HG02798 (cell line): ENCODE measurements at regions not wholly inside any gene's neighbourhood (a gene's known extent, or its start where the extent isn't known, plus 50 kb on each side); places are given as distances from the start of the nearest gene placed in this dataset.

Experiments used
- ATAC-seq: cut with Tn5 transposase; IDR thresholded peaks from one replicate; pipeline ENCODE4 v1.9.1; 2021; ENCODE audit warnings: mild to moderate bottlenecking; ENCODE audit not compliant: unreplicated experiment, poor library complexity

GRCh38 chr2:198327526-198327925 is 523.1 kb downstream of the PLCL1 start:
- no peak for ATAC-seq

GRCh38 chr2:198326431-198326830 is 522.0 kb downstream of the PLCL1 start:
- no peak for ATAC-seq

DNA sequence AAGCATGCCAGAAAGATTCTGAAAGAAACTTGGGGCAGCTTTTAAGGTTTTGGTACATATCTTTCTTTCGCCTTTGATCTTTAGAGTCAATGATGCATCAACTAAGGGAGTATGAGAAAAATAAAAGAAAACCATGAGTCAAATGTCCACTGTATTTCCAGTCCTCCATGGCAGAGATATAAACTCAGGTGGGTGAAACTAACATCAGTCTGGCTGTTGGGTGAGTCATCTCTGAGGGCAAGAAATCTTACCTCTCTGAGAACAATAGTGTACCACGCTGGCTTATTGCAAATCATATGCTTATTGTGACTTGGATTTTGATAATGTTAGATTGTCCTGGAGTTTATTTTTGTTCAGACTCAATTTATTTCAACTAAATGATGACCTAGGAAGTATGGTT is 521.0 kb downstream of the PLCL1 start:
- ATAC-seq: no peak

DNA sequence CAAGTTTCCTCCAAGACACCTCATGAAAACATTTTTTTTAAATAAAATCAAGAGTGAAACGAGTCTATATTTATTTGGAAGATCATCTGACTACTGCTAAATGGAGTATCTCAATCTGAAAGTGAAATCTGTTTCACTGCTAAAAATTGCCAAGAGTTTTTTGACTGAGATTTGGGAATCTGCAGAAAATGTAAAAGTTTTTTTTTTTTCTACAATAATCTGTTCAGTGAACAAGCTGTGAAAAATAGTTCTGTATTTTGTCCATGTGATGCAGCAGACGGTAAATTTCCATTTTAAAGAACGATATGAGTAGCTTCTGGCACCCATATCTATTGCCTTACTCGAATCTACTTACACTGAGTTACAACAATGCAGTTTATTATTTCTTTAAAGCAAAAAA is 519.7 kb downstream of the PLCL1 start:
- ATAC-seq: no peak

- ATAC-seq: no peak
Measured at GRCh38 chr2:198322275-198322674, 517.9 kb downstream of the PLCL1 start.

DNA sequence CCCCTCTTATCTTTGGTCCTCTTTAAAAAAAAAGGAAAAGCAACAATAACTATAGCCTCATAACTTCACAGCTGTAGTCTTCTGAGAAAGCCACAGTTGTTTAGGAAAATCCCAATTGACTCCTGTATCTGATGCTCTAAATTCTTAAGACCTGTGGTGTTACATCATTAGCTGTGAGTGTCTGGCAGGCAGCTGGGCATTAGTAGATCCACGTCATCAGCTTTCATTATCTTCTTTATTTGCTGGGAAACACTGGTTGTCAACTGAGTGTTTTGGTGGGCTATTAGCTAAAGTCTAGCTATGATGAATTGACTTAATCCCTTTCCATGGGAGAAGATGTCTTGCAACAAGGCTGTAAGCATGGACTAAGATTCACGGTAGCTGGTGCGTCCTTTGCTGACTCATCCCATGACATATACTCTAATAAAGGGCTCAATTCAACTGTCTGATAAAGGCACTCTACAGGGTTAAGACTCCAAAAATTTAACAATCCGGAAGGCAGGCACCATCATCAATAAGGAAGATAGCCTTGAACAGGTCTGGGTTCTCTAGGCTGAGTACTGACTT is 517.2 kb downstream of the PLCL1 start:
- ATAC-seq: no peak

DNA sequence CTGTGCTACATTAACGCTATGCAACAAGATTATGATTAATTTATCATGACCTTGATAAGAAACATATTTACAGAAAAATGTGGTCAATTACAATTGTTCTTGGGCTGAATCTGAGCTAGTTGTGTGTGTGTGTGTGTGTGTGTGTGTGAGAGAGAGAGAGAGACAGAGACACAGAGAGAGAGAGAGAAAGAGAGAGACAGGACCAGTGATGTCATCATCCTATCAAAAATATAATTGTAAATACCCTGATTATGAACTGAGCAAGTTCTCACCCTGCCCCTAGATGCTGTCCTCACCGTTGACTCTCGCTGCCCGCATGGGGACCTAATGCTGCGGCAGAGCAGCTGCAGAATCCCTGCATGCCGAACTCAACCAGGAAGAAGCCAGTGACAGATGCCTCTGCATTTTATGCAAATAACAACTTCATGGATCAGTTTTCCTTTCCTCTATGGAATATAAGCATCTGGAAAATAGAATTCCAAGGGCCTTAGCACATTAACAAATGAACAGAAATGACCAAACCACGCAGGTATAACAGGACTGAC is 512.5 kb downstream of the PLCL1 start:
- no peak for ATAC-seq

DNA sequence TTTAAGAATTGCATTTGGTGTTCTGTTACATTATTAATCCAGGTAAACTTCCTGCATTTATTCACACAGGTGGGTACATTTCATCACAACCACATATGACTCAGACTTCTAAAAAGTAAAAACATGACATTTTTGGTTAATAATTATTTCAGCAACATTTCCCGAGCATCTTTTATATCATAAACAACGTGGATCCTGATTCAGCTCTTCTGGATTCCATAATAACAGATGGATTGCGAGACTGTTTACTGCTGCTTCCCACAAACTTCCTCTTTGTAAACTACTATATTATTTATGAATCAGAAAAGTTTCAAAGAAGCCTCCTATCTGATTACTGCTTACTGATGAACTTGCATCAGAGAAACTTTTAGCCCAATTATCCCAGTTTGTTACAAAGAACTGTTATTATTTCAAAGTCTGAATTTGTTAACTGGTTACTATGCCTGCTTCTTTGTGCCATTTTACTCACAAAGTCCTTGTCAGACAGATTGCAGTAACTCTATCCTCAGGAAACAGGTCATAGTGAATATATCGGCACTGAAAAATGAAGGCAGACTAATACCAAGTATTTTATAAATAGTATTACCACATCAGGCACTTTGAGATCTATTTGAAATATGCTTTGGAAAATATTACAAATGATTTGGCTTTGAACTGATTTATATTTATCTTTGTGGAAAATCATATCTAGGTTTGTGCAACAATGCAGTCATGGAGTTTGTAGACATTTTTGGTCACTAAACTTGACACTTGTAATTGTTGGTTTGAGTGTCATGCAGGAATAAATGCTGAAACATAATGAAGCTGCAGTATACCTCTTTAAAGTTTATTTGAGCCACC is 511.6 kb downstream of the PLCL1 start:
- no peak for ATAC-seq

- ATAC-seq: peak; percentile 72
Measured at GRCh38 chr2:198314559-198315153, 510.3 kb downstream of the PLCL1 start.

GRCh38 chr2:198312596-198313483 is 508.4 kb downstream of the PLCL1 start:
- no peak for ATAC-seq

- no peak for ATAC-seq
Measured at GRCh38 chr2:198311020-198311419, 506.6 kb downstream of the PLCL1 start.

DNA sequence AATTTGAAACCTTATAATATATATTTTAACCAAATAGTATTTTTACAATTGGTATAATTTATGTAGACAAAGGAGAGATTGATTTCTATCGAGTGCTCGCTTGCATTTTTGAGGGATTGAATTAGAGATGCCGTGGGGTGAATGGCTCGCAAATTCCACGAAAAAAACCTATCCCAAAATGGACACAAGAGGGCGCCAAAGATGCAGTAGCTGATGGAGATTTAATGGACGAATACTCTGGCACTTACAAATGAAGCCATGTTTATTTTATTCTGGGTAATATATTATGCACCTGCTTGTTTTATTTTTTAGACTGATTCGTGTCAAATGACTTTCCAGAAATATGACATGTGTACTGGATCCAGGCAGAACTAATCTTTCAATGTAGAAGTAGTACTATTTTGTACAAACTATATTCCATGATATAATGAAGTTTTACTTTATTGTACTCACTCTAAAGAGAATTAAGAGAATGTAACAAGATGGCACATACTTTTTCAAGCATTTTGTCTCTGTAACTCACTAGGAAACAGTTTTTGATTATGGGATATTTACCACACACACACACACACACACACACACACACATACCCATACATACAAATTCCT is 505.4 kb downstream of the PLCL1 start:
- ATAC-seq: peak; percentile 50

DNA sequence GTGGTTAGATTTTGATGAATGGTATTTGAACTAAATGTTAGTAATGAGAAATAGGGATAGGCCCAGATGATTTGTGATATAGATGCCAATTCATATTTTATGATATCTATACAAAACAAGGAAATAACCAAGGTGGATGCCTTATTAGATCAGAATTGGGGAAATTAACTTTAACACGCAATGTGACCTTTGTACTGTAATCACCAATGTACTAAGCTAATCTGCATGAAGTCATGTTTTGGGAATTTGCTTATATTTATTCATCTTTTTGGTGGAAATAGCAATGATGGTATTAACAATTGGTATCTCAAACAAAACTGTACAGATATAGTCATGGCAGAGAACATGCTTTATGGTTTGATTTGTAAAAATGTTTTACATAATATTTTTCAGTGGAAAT is 504.7 kb downstream of the PLCL1 start:
- no peak for ATAC-seq

GRCh38 chr2:198308368-198308767 is 504.0 kb downstream of the PLCL1 start:
- ATAC-seq: no peak

DNA sequence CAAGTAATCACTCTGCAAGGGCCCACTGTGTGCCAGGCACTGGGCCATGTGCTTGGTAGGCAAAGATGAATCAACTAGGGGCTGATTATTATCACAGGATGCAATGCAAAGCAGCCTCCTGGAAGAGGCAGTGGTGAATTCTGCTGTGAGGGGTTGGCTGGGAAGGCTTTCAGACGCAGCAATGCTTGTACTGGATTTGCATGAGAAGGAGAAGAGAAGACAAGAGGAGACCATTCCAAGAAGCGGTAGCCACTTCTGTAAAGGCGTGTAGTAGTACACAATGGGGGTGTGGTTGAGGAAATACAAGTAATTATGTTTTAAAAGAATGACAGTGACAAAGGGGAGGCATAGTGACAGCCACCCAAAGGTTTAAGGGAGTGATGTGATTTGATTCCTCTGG is 502.7 kb downstream of the PLCL1 start:
- ATAC-seq: no peak

DNA sequence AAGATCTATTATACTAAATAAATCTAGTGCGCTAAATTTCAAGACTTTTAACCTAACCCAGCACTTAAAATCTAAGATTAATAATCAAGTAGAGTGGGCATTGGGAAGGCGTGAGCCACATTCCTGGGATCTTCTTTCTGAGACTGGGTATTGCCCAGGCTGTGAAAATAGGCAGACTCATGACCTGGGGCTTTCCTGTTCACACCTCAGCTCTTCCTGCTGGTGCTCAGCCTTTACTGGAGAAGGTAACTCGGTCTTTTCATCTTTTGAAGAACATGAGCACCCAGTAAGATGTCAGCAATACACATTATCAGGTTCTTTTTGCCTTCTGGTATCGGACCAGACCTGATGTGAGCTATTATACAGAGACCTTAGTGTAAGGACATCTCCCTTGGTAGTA is 500.5 kb downstream of the PLCL1 start:
- no peak for ATAC-seq

DNA sequence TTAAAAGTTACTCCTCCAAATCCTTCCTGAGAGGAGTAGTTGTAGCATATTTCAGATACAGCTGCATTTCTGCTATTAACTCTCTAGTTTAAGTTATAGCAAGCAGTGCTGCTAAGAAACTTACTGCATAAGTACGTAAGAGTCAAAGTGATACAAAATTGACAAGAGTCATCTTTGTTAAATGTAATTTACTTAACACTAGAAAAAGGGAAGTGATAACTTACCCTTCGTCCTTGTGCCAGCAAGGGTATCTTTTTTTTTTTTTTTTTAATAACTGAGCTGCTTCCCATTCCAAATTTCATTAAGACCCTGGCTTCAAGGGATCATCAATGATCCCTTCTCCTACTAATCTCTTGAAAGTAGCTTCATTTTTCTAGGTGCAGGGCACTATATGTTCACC is 493.0 kb downstream of the PLCL1 start:
- ATAC-seq: no peak

- peak; percentile 90 for ATAC-seq
Measured at GRCh38 chr2:198296665-198297308, 492.4 kb downstream of the PLCL1 start.

- ATAC-seq: no peak
Measured at GRCh38 chr2:198293281-198293680, 488.9 kb downstream of the PLCL1 start.

GRCh38 chr2:198289811-198290210 is 485.4 kb downstream of the PLCL1 start:
- ATAC-seq: no peak
